ENCODE measurements at regions not wholly inside any gene's neighbourhood (a gene's known extent, or its start where the extent isn't known, plus 50 kb on each side); places are given as distances from the start of the nearest gene placed in this dataset.
A peak's percentile ranks its signal among the peaks of the same experiment; 100 is the strongest.

- Histone ChIP-seq H3K9me3 (ENCODE audit: low read length) (no peaks in the 10 kb centered on the region), H3K79me2 (ENCODE audit: insufficient read depth, low read depth, low read length) (no peaks in the 10 kb centered on the region), H3K27ac (ENCODE audit: low read depth, low read length, poor library complexity, severe bottlenecking) (no peak overlapping the region), H4K20me1 (ENCODE audit: insufficient read depth, low read length) (no peaks in the 10 kb centered on the region), H2AFZ (ENCODE audit: low read length) (no peak overlapping the region), H3K4me3 (ENCODE audit: low read depth, low read length, poor library complexity, severe bottlenecking) (no peak overlapping the region), H3K4me1 (ENCODE audit: insufficient read depth, low read length, poor library complexity, severe bottlenecking) (no peaks in the 10 kb centered on the region), H3K4me2 (ENCODE audit: low read length) (no peak overlapping the region), H3K36me3 (ENCODE audit: insufficient read depth, low read length) (no peaks in the 10 kb centered on the region), H3K9me2 (ENCODE audit: insufficient read depth, low read length) (no peaks in the 10 kb centered on the region)
- DNase-seq (ENCODE audit: low spot score) = no peak
- no TSS peak for BruUV-seq (replicated peaks)
- CTCF ChIA-PET (ENCODE audit: unreplicated experiment) = no interaction called here
- TF ChIP-seq CTCF (conservative IDR thresholded peaks at IDR 0.05; ENCODE audit: low read length) (no peak), EZH2phosphoT487 (IDR thresholded peaks at IDR 0.05; ENCODE audit: borderline replicate concordance, low read depth, low read length) (no peak)
- POLR2A ChIA-PET = no interaction called here
- intact Hi-C loops (cut with micrococcal nuclease; ENCODE audit: unreplicated experiment) = no loop called here
These were observed 86.3 kb upstream of the ARHGEF26 start for GRCh38 chr3:154034797-154035330.

- TF ChIP-seq EZH2phosphoT487 (IDR thresholded peaks at IDR 0.05; ENCODE audit: borderline replicate concordance, low read depth, low read length) (no peak), CTCF (conservative IDR thresholded peaks at IDR 0.05; ENCODE audit: low read length) (peak; percentile 74)
- intact Hi-C loops (cut with micrococcal nuclease; ENCODE audit: unreplicated experiment) = no loop called here
- H3K27ac ChIP-seq (ENCODE audit: low read depth, low read length, poor library complexity, severe bottlenecking) = no peak overlapping the region
- no peaks in the 10 kb centered on the region for H3K36me3 ChIP-seq (ENCODE audit: insufficient read depth, low read length)
- H3K4me1 ChIP-seq (ENCODE audit: insufficient read depth, low read length, poor library complexity, severe bottlenecking) = no peaks in the 10 kb centered on the region
- no peak overlapping the region for H2AFZ ChIP-seq (ENCODE audit: low read length)
- H3K9me3 ChIP-seq (ENCODE audit: low read length) = no peaks in the 10 kb centered on the region
- no peaks in the 10 kb centered on the region for H3K79me2 ChIP-seq (ENCODE audit: insufficient read depth, low read depth, low read length)
- BruUV-seq (replicated peaks) = no TSS peak
- no peak overlapping the region for H3K4me2 ChIP-seq (ENCODE audit: low read length)
- ChIA-PET POLR2A (no interaction called here), CTCF (ENCODE audit: unreplicated experiment) (no interaction called here)
- H3K4me3 ChIP-seq (ENCODE audit: low read depth, low read length, poor library complexity, severe bottlenecking) = no peak overlapping the region
- peak; percentile 21 for DNase-seq (ENCODE audit: low spot score)
- H4K20me1 ChIP-seq (ENCODE audit: insufficient read depth, low read length) = no peaks in the 10 kb centered on the region
- H3K9me2 ChIP-seq (ENCODE audit: insufficient read depth, low read length) = no peaks in the 10 kb centered on the region
These were observed 80.9 kb upstream of the ARHGEF26 start for GRCh38 chr3:154040283-154040682.

- no TSS peak for BruUV-seq (replicated peaks)
- H3K4me2 ChIP-seq (ENCODE audit: low read length) = no peak overlapping the region
- CTCF ChIA-PET (ENCODE audit: unreplicated experiment) = no interaction called here
- H3K4me3 ChIP-seq (ENCODE audit: low read depth, low read length, poor library complexity, severe bottlenecking) = no peak overlapping the region
- no peaks in the 10 kb centered on the region for H4K20me1 ChIP-seq (ENCODE audit: insufficient read depth, low read length)
- intact Hi-C loops (cut with micrococcal nuclease; ENCODE audit: unreplicated experiment) = no loop called here
- no peaks in the 10 kb centered on the region for H3K9me2 ChIP-seq (ENCODE audit: insufficient read depth, low read length)
- no peak overlapping the region for H2AFZ ChIP-seq (ENCODE audit: low read length)
- H3K79me2 ChIP-seq (ENCODE audit: insufficient read depth, low read depth, low read length) = no peaks in the 10 kb centered on the region
- TF ChIP-seq EZH2phosphoT487 (IDR thresholded peaks at IDR 0.05; ENCODE audit: borderline replicate concordance, low read depth, low read length) (no peak), CTCF (conservative IDR thresholded peaks at IDR 0.05; ENCODE audit: low read length) (no peak)
- H3K36me3 ChIP-seq (ENCODE audit: insufficient read depth, low read length) = no peaks in the 10 kb centered on the region
- no peak overlapping the region for H3K27ac ChIP-seq (ENCODE audit: low read depth, low read length, poor library complexity, severe bottlenecking)
- DNase-seq (ENCODE audit: low spot score) = no peak
- POLR2A ChIA-PET = no interaction called here
- H3K4me1 ChIP-seq (ENCODE audit: insufficient read depth, low read length, poor library complexity, severe bottlenecking) = no peaks in the 10 kb centered on the region
- H3K9me3 ChIP-seq (ENCODE audit: low read length) = no peaks in the 10 kb centered on the region
These were observed 76.5 kb upstream of the ARHGEF26 start for GRCh38 chr3:154044671-154045070.
